Upper lobe of left lung (tissue), 6 donors: ENCODE measurements at regions not wholly inside any gene's neighbourhood (a gene's known extent, or its start where the extent isn't known, plus 50 kb on each side); places are given as distances from the start of the nearest gene placed in this dataset.

Experiments used
- ATAC-seq, 2 donors: fragments of 200-7000 bp; cut with Tn5 transposase; one replicate each; pipeline ENCODE4 v1.9.1; 2022; ENCODE audit warnings: mild to moderate bottlenecking in 2 of 2, moderate library complexity in 2 of 2; ENCODE audit not compliant: low FRiP score in 2 of 2
- DNase-seq, 2 donors: peaks; one replicate each; pipeline ENCODE4 v3.0.0-alpha.2; 2019 to 2020
- H3K27ac ChIP-seq, 4 donors: fragments of 200-600 bp; sonication (generic); one replicate each; pipeline ENCODE4 v1.5.1; 2016 to 2019
- H3K27me3 ChIP-seq, 4 donors: fragments of 200-600 bp; sonication (generic); one replicate each; pipeline ENCODE4 v1.5.1; 2017 to 2019
- H3K36me3 ChIP-seq, 4 donors: fragments of 200-600 bp; sonication (generic); one replicate each; pipeline ENCODE4 v1.5.1; 2016 to 2019
- H3K4me1 ChIP-seq, 4 donors: fragments of 200-600 bp; sonication (generic); one replicate each; pipeline ENCODE4 v1.5.1; 2018 to 2019
- H3K4me3 ChIP-seq, 4 donors: fragments of 200-600 bp; sonication (generic); one replicate each; pipeline ENCODE4 v1.5.1; 2017 to 2019; ENCODE audit warnings: mild to moderate bottlenecking in 2 of 4, moderate library complexity in 1 of 4
- H3K9me3 ChIP-seq, 4 donors: fragments of 200-600 bp; sonication (generic); one replicate each; pipeline ENCODE4 v1.5.1; 2018 to 2019
- CTCF ChIP-seq, 6 experiments: fragments of 450-650 bp in 4 of 6; fragments of 200-600 bp in 2 of 6; sonication (generic) in 2 of 6; IDR thresholded peaks; one replicate each; pipeline ENCODE4 v1.5.1; 2016 to 2019; ENCODE audit warnings: antibody characterized with exemption in 6 of 6
- EP300 ChIP-seq, 4 donors: sonication (generic); formaldehyde crosslinking; IDR thresholded peaks; one replicate each; pipeline ENCODE4 v1.5.1; 2017; ENCODE audit warnings: antibody characterized with exemption in 4 of 4, control low read depth in 2 of 4
- POLR2A ChIP-seq, 4 donors: fragments of 450-650 bp; IDR thresholded peaks; one replicate each; pipeline ENCODE4 v1.5.1; 2016 to 2017; ENCODE audit warnings: antibody characterized with exemption in 4 of 4, mild to moderate bottlenecking in 2 of 4
- POLR2AphosphoS5 ChIP-seq, 2 donors: sonication (generic); formaldehyde crosslinking; IDR thresholded peaks; one replicate each; pipeline ENCODE4 v1.5.1; 2017; ENCODE audit warnings: antibody characterized with exemption in 2 of 2
- WGBS, 2 donors: methylation state at CpG; one replicate each; pipeline ENCODE4 v1.1.5; 2017 to 2018; 5-methylcytosine and 5-hydroxymethylcytosine counted together
- donor health status: DM: no; HTN: no; CAD: no; lungs with moderate emphysema.
- donor health status: DM: no; HTN: yes; CAD: no; lungs with severe emphysema.

- Histone ChIP-seq H3K4me3 (no peak overlapping the region), H3K27me3 (no peaks in the 10 kb centered on the region), H3K9me3 (no peaks in the 10 kb centered on the region), H3K36me3 (no peaks in the 10 kb centered on the region), H3K4me1 (no peaks in the 10 kb centered on the region), H3K27ac (no peak overlapping the region)
- no peak for DNase-seq
- 77 to 83% methylated on average over 3 of the region's 3 CpGs for WGBS, 2 donors
- ATAC-seq: no peak
- TF ChIP-seq CTCF (IDR thresholded peaks at IDR 0.05) (no peak), POLR2AphosphoS5 (IDR thresholded peaks at IDR 0.05) (no peak), EP300 (IDR thresholded peaks at IDR 0.05) (no peak), POLR2A (IDR thresholded peaks at IDR 0.05) (no peak)
Observed at GRCh38 chr14:97058074-97058467, 260.9 kb downstream of the VRK1 start.

GRCh38 chr14:97058589-97058988, 261.4 kb downstream of the VRK1 start:
- no peak overlapping the region for H3K27ac ChIP-seq
- DNase-seq (no peak), ATAC-seq (no peak)
- H3K9me3 ChIP-seq: no peaks in the 10 kb centered on the region
- no peaks in the 10 kb centered on the region for H3K36me3 ChIP-seq
- H3K27me3 ChIP-seq: no peaks in the 10 kb centered on the region
- WGBS, 2 donors: 69 to 86% methylated on average over 2 of the region's 2 CpGs
- no peaks in the 10 kb centered on the region for H3K4me1 ChIP-seq
- TF ChIP-seq POLR2AphosphoS5 (IDR thresholded peaks at IDR 0.05) (no peak), POLR2A (IDR thresholded peaks at IDR 0.05) (no peak), CTCF (IDR thresholded peaks at IDR 0.05) (no peak), EP300 (IDR thresholded peaks at IDR 0.05) (no peak)
- H3K4me3 ChIP-seq: no peak overlapping the region

DNA sequence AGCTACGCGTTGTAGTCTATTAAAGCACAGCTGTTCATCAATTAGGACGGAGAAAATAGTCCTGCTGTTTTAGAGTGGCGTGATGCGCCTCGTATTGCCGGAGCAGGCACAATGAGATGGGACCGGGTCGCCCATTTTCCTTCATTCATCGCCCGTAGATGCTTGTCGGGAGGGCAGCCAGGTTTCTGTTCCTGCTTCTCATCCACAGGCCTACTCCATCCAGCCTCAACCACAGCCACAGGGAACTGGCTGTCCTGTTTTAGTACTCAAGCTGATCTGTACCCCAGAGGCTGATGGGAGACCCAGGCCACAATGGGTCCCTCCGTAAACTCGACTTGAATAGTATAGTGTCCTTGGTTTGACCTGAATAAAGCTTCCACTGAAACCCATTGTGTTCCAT, 264.0 kb downstream of the VRK1 start:
- ATAC-seq: no peak

DNA sequence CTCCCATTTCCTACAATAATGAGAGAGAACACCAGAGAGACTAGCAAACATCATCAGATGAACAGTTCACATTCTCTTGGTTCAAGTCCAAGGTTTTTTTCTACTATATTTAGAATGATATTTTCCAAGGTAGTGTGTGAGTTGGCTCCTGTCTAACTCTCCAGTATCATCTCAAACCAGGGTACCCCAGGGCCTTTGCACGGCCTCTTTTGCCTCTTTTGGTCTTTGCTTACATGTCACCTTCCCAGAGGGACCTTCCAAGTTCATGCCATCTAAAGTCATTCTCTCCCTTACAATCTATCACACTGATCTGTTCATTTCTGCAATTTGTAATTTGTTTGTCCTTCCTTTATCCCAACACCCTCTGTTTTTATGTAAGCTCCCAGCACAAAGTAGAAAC, 264.5 kb downstream of the VRK1 start:
- ATAC-seq: no peak
- no peaks in the 10 kb centered on the region for H3K36me3 ChIP-seq
- H3K27ac ChIP-seq: no peak overlapping the region
- WGBS, 2 donors: 76 to 94% methylated on average over 1 of the region's 1 CpG
- H3K4me1 ChIP-seq: no peaks in the 10 kb centered on the region
- H3K27me3 ChIP-seq: no peaks in the 10 kb centered on the region
- no peak overlapping the region for H3K4me3 ChIP-seq
- TF ChIP-seq POLR2A (IDR thresholded peaks at IDR 0.05) (no peak), EP300 (IDR thresholded peaks at IDR 0.05) (no peak)
- DNase-seq: no peak
- no peaks in the 10 kb centered on the region for H3K9me3 ChIP-seq

More for the DNA sequence above, 264.0 kb downstream of the VRK1 start:
- H3K9me3 ChIP-seq: no peaks in the 10 kb centered on the region
- 85 to 96% methylated on average over 12 to 14 of the region's 14 CpGs for WGBS, 2 donors
- no peaks in the 10 kb centered on the region for H3K27me3 ChIP-seq
- no peak for TF ChIP-seq POLR2A (IDR thresholded peaks at IDR 0.05)
- H3K27ac ChIP-seq: no peak overlapping the region
- no peaks in the 10 kb centered on the region for H3K4me1 ChIP-seq
- no peak overlapping the region for H3K4me3 ChIP-seq
- H3K36me3 ChIP-seq: no peaks in the 10 kb centered on the region
- no peak for DNase-seq

DNA sequence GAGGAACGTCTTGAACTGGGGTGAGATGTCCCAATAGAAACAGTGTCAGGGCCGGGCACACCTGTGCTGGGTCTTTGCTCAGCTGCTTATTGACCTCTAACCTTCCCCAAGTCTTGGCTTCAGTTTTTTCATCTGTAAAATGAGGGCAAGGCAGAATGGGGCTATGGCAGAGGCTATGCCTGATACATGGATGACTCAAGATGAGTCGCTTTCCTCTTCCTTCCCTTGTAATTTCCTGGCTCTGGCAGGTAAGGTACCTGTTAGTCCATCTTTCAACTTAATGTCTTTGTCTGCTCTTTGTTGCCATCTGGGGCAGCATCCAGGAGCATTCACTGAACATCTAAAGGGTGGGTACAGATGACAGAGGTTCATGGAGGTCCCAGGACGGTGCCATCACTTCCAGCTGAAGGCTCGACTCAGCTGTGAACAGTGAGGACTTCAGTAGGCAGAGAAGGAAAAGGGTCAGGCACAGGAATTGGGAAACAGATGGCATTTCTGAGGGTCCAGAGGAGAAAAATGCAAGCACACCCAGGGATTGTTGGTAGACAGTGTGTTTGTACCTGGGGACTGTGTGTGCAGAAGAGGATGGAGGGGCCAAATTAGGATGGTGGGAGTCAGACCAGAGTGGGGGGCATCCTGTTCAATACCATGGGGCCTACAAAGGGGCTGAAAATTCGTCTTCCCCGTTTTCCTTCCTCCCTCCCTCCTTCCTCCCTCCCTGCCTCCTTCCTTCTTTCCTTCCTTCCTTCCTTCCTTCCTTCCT, 268.3 kb downstream of the VRK1 start:
- WGBS, 2 donors: 54 to 63% methylated on average over 7 of the region's 7 CpGs

More for the DNA sequence above, 268.3 kb downstream of the VRK1 start:
- H3K9me3 ChIP-seq: no peaks in the 10 kb centered on the region
- no peaks in the 10 kb centered on the region for H3K4me1 ChIP-seq
- H3K27me3 ChIP-seq: no peaks in the 10 kb centered on the region
- ATAC-seq: no peak
- DNase-seq: no peak
- no peak for TF ChIP-seq EP300 (IDR thresholded peaks at IDR 0.05)
- TF ChIP-seq POLR2A (IDR thresholded peaks at IDR 0.05): no peak
- no peak for TF ChIP-seq POLR2AphosphoS5 (IDR thresholded peaks at IDR 0.05)
- no peak for TF ChIP-seq CTCF (IDR thresholded peaks at IDR 0.05)
- H3K27ac ChIP-seq: no peak overlapping the region
- H3K36me3 ChIP-seq: no peaks in the 10 kb centered on the region
- no peak overlapping the region for H3K4me3 ChIP-seq
